ENCODE measurements at regions not wholly inside any gene's neighbourhood (a gene's known extent, or its start where the extent isn't known, plus 50 kb on each side); places are given as distances from the start of the nearest gene placed in this dataset.

GRCh38 chr6:168778201-168778600 lies 337.2 kb downstream of the SMOC2 start:
- TF ChIP-seq CTCF (conservative IDR thresholded peaks at IDR 0.05) (no peak), ZFX (IDR thresholded peaks at IDR 0.05) (no peak)
